ENCODE measurements at regions not wholly inside any gene's neighbourhood (a gene's known extent, or its start where the extent isn't known, plus 50 kb on each side); places are given as distances from the start of the nearest gene placed in this dataset.

DNA sequence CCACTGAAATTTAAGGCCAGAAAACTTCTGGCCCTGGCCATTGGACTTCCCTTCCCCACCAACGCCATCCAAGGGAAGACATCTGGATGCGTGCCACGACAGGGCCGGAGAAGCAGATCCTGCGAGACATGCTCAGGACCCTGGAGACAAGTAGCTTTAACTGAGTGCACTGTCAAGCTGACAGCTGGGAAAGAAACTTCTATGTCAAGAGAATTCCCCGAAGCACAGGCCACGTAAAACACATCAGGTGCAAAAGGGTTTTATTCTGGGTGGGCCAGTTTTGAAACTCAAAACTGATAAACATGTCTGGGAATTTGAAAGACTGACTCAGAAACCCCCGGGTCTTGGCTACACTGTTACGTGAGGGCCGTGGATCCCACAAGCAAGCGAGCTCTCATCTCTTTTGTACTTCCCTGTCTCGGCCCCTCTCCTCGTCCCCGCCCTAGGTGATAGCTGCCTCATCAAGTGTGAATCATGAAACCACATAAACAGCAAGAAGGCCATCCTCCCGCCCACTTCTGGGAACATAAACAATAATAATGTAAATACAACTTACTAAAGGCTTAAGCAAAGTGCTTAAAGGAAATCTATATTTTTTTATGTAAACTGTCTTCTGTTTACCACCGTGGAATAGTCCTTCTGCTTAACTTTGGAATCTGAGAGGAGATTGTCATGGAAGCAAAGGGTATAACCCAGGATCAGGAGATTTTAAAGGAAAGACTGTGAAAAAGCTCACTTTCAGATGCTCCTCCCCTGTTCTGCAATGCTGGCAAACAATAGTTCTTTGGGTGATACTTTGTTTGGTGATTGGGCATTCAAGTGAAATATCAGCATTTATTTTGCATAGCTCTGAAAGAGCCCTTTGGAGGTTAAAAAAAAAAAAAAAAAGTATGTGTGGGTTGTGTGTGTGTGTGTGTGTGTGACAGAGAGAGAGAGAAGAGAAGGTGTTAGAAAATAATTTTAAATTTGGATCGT lies 406.0 kb upstream of the MAF start:
- H3K4me3 ChIP-seq (ENCODE audit: low read depth, poor library complexity, severe bottlenecking), result no peak overlapping the region
- intact Hi-C loops (cut with DNase I; ENCODE audit: low total_unique reads), result no loop called here
- TF ChIP-seq, protein P1, sequence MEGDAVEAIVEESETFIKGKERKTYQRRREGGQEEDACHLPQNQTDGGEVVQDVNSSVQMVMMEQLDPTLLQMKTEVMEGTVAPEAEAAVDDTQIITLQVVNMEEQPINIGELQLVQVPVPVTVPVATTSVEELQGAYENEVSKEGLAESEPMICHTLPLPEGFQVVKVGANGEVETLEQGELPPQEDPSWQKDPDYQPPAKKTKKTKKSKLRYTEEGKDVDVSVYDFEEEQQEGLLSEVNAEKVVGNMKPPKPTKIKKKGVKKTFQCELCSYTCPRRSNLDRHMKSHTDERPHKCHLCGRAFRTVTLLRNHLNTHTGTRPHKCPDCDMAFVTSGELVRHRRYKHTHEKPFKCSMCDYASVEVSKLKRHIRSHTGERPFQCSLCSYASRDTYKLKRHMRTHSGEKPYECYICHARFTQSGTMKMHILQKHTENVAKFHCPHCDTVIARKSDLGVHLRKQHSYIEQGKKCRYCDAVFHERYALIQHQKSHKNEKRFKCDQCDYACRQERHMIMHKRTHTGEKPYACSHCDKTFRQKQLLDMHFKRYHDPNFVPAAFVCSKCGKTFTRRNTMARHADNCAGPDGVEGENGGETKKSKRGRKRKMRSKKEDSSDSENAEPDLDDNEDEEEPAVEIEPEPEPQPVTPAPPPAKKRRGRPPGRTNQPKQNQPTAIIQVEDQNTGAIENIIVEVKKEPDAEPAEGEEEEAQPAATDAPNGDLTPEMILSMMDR (IDR thresholded peaks at IDR 0.05), result no peak
- TF ChIP-seq POLR2A (IDR thresholded peaks at IDR 0.05), result no peak
- DNase-seq (ENCODE audit: low spot score in 2 of 2), result peak in 1 of 2 donors; percentile 36
- 40 to 45% methylated on average over 17 of the region's 17 CpGs for WGBS, 2 donors

GRCh38 chr16:80004113-80004512 lies 403.6 kb upstream of the MAF start:
- intact Hi-C loops (cut with DNase I; ENCODE audit: low total_unique reads), result no loop called here
- WGBS, 2 donors, result 92 to 95% methylated on average over 6 of the region's 6 CpGs

GRCh38 chr16:80002261-80002660 lies 401.7 kb upstream of the MAF start:
- TF ChIP-seq POLR2A (IDR thresholded peaks at IDR 0.05), result no peak
- TF ChIP-seq, protein P1 (IDR thresholded peaks at IDR 0.05), result no peak
- intact Hi-C loops (cut with DNase I; ENCODE audit: low total_unique reads), result no loop called here
- WGBS, 2 donors, result 96 to 97% methylated on average over 2 of the region's 2 CpGs
- DNase-seq (ENCODE audit: low spot score in 2 of 2), result no peak
- no peak overlapping the region for H3K4me3 ChIP-seq (ENCODE audit: low read depth, poor library complexity, severe bottlenecking)

More at GRCh38 chr16:80004113-80004512, 403.6 kb upstream of the MAF start:
- no peak overlapping the region for H3K4me3 ChIP-seq (ENCODE audit: low read depth, poor library complexity, severe bottlenecking)
- DNase-seq (ENCODE audit: low spot score in 2 of 2), result no peak
- TF ChIP-seq POLR2A (IDR thresholded peaks at IDR 0.05), result no peak
- TF ChIP-seq, protein P1 (IDR thresholded peaks at IDR 0.05), result no peak

DNA sequence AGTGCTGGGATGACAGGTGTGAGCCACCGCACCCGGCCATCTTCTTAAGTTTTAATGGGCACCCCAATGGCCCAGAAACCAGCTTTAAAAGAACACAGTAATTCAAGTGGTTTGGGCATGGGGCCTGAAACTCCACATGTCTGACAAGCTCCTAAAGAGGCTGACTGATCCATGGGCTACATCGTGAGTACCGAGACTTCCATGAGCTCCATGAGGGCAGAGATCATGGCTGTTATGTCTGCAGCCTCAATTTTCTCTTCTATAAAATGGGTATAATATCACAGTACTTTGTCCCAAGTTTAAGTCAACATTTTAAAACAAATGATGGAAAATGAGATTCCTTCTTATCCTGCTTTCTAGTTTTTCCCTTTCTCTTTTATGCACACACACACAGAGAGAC lies 397.6 kb upstream of the MAF start:
- TF ChIP-seq POLR2A (IDR thresholded peaks at IDR 0.05), result no peak
- TF ChIP-seq, protein P1 (IDR thresholded peaks at IDR 0.05), result no peak
- DNase-seq (ENCODE audit: low spot score in 2 of 2), result no peak
- intact Hi-C loops (cut with DNase I; ENCODE audit: low total_unique reads), result no loop called here
- WGBS, 2 donors, result 94 to 100% methylated on average over 4 of the region's 4 CpGs
- no peak overlapping the region for H3K4me3 ChIP-seq (ENCODE audit: low read depth, poor library complexity, severe bottlenecking)

DNA sequence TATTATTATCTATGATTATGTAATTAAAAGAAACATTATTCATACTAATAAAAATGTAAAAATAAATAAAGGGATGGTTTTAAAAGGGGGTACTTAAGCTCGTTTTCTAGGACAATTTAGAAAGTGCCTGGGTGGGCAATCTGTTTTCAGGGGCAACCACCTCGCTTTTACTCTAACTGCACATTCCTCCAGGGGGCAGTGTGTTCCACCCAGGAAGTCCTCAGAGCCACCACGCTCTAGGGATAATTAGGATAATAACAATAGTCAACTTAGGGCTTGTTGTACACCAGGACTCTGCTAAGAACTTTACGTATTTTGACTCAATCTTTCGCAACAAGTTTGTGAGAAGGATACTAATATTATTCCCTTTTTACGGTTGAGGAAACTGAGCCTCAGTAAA lies 396.7 kb upstream of the MAF start:
- TF ChIP-seq, protein P1 (IDR thresholded peaks at IDR 0.05), result no peak
- no peak for TF ChIP-seq POLR2A (IDR thresholded peaks at IDR 0.05)
- WGBS, 2 donors, result 79 to 86% methylated on average over 6 of the region's 6 CpGs
- DNase-seq (ENCODE audit: low spot score in 2 of 2), result no peak
- H3K4me3 ChIP-seq (ENCODE audit: low read depth, poor library complexity, severe bottlenecking), result no peak overlapping the region
- intact Hi-C loops (cut with DNase I; ENCODE audit: low total_unique reads), result no loop called here

Measured in lower leg skin (tissue), 4 donors.